ENCODE measurements at regions not wholly inside any gene's neighbourhood (a gene's known extent, or its start where the extent isn't known, plus 50 kb on each side); places are given as distances from the start of the nearest gene placed in this dataset.

- no peaks in the 10 kb centered on the region for H3K9me3 ChIP-seq (replicated peaks; ENCODE audit: control insufficient read depth, insufficient read depth, low read length)
- no peak overlapping the region for H2AFZ ChIP-seq (ENCODE audit: low read depth, low read length)
- intact Hi-C loops (cut with micrococcal nuclease) (no loop called here), dilution Hi-C loops (cut with MboI; ENCODE audit: extremely low pct_ligation_motif_present, low sequenced_read_pairs) (no loop called here)
- H3K4me3 ChIP-seq (replicated peaks in 1 of 3; ENCODE audit: insufficient read depth in 1 of 3, low read depth in 1 of 3, low read length in 3 of 3) = no peak overlapping the region
- H3K27me3 ChIP-seq (ENCODE audit: control insufficient read depth in 2 of 2, insufficient read depth in 2 of 2, low read length in 2 of 2) = no peaks in the 10 kb centered on the region
- BruUV-seq (replicated peaks) = no TSS peak
- H4K20me1 ChIP-seq (replicated peaks; ENCODE audit: control insufficient read depth, extremely low read depth, insufficient read depth, low read length) = no peaks in the 10 kb centered on the region
- H3K9me1 ChIP-seq (replicated peaks; ENCODE audit: control insufficient read depth, extremely low read depth, insufficient read depth, low read length) = no peaks in the 10 kb centered on the region
- ChIA-PET POLR2A (no interaction called here), CTCF (no interaction called here)
- H3K36me3 ChIP-seq (ENCODE audit: control insufficient read depth in 2 of 2, extremely low read depth in 1 of 2, insufficient read depth in 2 of 2, low read length in 2 of 2) = no peaks in the 10 kb centered on the region
- peaks cover 12% of the 10 kb centered on the region for H3K4me1 ChIP-seq (ENCODE audit: control insufficient read depth, extremely low read depth, insufficient read depth, low read length)
- no peaks in the 10 kb centered on the region for H3K79me2 ChIP-seq (ENCODE audit: control insufficient read depth, insufficient read depth, low read length)
- FAIRE-seq (no peak), DNase-seq (ENCODE audit: low read depth, low spot score) (no peak)
- H3K9ac ChIP-seq (replicated peaks; ENCODE audit: extremely low read depth, insufficient read depth, low read length) = no peak overlapping the region
- TF ChIP-seq FOS (IDR thresholded peaks at IDR 0.05; ENCODE audit: borderline replicate concordance, insufficient read depth, low read length) = no peak
- TF ChIP-seq JUN (IDR thresholded peaks at IDR 0.05; ENCODE audit: borderline replicate concordance, insufficient read depth, insufficient read length, low read depth) = no peak
- no peak overlapping the region for H3K4me2 ChIP-seq (ENCODE audit: insufficient read depth, low read length)
- no peak overlapping the region for H3K27ac ChIP-seq (ENCODE audit: insufficient read depth, low read depth, low read length)
Measured at GRCh38 chr21:35217504-35218060, 168.5 kb upstream of the RUNX1 start.

GRCh38 chr21:35216996-35217395, 167.9 kb upstream of the RUNX1 start:
- no peak for DNase-seq (ENCODE audit: low read depth, low spot score)
- no peak overlapping the region for H3K4me3 ChIP-seq (replicated peaks in 1 of 3; ENCODE audit: insufficient read depth in 1 of 3, low read depth in 1 of 3, low read length in 3 of 3)
- ChIA-PET CTCF (interaction anchor here (1.3 kb wide), 1 partner anchor 22 kb away, joined by 3 read pairs; no protein-coding TSS in a partner anchor), POLR2A (no interaction called here)
- no peak overlapping the region for H2AFZ ChIP-seq (ENCODE audit: low read depth, low read length)
- no peaks in the 10 kb centered on the region for H4K20me1 ChIP-seq (replicated peaks; ENCODE audit: control insufficient read depth, extremely low read depth, insufficient read depth, low read length)
- no peak for FAIRE-seq
- peaks cover 8% of the 10 kb centered on the region for H3K4me1 ChIP-seq (ENCODE audit: control insufficient read depth, extremely low read depth, insufficient read depth, low read length)
- dilution Hi-C loops (cut with MboI; ENCODE audit: extremely low pct_ligation_motif_present, low sequenced_read_pairs) = no loop called here
- H3K27ac ChIP-seq (ENCODE audit: insufficient read depth, low read depth, low read length) = no peak overlapping the region
- no peaks in the 10 kb centered on the region for H3K9me3 ChIP-seq (replicated peaks; ENCODE audit: control insufficient read depth, insufficient read depth, low read length)
- no peaks in the 10 kb centered on the region for H3K79me2 ChIP-seq (ENCODE audit: control insufficient read depth, insufficient read depth, low read length)
- no peaks in the 10 kb centered on the region for H3K36me3 ChIP-seq (ENCODE audit: control insufficient read depth in 2 of 2, extremely low read depth in 1 of 2, insufficient read depth in 2 of 2, low read length in 2 of 2)
- H3K27me3 ChIP-seq (ENCODE audit: control insufficient read depth in 2 of 2, insufficient read depth in 2 of 2, low read length in 2 of 2) = no peaks in the 10 kb centered on the region
- no peak overlapping the region for H3K9ac ChIP-seq (replicated peaks; ENCODE audit: extremely low read depth, insufficient read depth, low read length)
- no TSS peak for BruUV-seq (replicated peaks)
- no peaks in the 10 kb centered on the region for H3K9me1 ChIP-seq (replicated peaks; ENCODE audit: control insufficient read depth, extremely low read depth, insufficient read depth, low read length)
- intact Hi-C loops (cut with micrococcal nuclease) = no loop called here
- no peak overlapping the region for H3K4me2 ChIP-seq (ENCODE audit: insufficient read depth, low read length)
- TF ChIP-seq POLR2AphosphoS5 (IDR thresholded peaks at IDR 0.05; ENCODE audit: insufficient read depth, low read depth, low read length) (no peak), CTCF (IDR thresholded peaks at IDR 0.05; ENCODE audit: extremely low read depth in 1 of 2, insufficient read depth in 1 of 2, low read depth in 1 of 2, low read length in 2 of 2) (no peak), EZH2 (IDR thresholded peaks at IDR 0.05; ENCODE audit: borderline replicate concordance, low read depth, low read length, severe bottlenecking) (no peak), POLR2A (IDR thresholded peaks at IDR 0.05; ENCODE audit: low read depth, low read length) (no peak), FOS (IDR thresholded peaks at IDR 0.05; ENCODE audit: borderline replicate concordance, insufficient read depth, low read length) (no peak), JUN (IDR thresholded peaks at IDR 0.05; ENCODE audit: borderline replicate concordance, insufficient read depth, insufficient read length, low read depth) (no peak)

Data from endothelial cell of umbilical vein (primary cell).